ENCODE measurements at regions not wholly inside any gene's neighbourhood (a gene's known extent, or its start where the extent isn't known, plus 50 kb on each side); places are given as distances from the start of the nearest gene placed in this dataset.

GRCh38 chr13:63364159-63364558 lies 1948.5 kb upstream of the PCDH20 start:
- Histone ChIP-seq H3K4me1 (replicated peaks) (no peaks in the 10 kb centered on the region), H3K36me3 (no peaks in the 10 kb centered on the region), H3K27ac (no peak overlapping the region), H3K9me3 (no peaks in the 10 kb centered on the region), H3K27me3 (replicated peaks; ENCODE audit: insufficient read depth) (no peaks in the 10 kb centered on the region), H3K4me3 (no peak overlapping the region)
- TF ChIP-seq POLR2AphosphoS5 (IDR thresholded peaks at IDR 0.05) (no peak), POLR2A (IDR thresholded peaks at IDR 0.05) (no peak), CTCF (IDR thresholded peaks at IDR 0.05) (no peak)
- DNase-seq (ENCODE audit: low spot score), result no peak
- intact Hi-C loops (cut with DNase I), result no loop called here

GRCh38 chr13:63351533-63351932 lies 1935.9 kb upstream of the PCDH20 start:
- Histone ChIP-seq H3K4me1 (replicated peaks) (no peaks in the 10 kb centered on the region), H3K27me3 (replicated peaks; ENCODE audit: insufficient read depth) (no peaks in the 10 kb centered on the region), H3K9me3 (no peaks in the 10 kb centered on the region), H3K27ac (no peak overlapping the region), H3K36me3 (no peaks in the 10 kb centered on the region), H3K4me3 (no peak overlapping the region)
- intact Hi-C loops (cut with DNase I), result no loop called here
- TF ChIP-seq CTCF (IDR thresholded peaks at IDR 0.05), result no peak
- no peak for TF ChIP-seq POLR2A (IDR thresholded peaks at IDR 0.05)
- TF ChIP-seq POLR2AphosphoS5 (IDR thresholded peaks at IDR 0.05), result no peak
- WGBS, result 82% methylated on average over 2 of the region's 2 CpGs
- no peak for DNase-seq (ENCODE audit: low spot score)

GRCh38 chr13:63351081-63351480 lies 1935.4 kb upstream of the PCDH20 start:
- no peak overlapping the region for H3K4me3 ChIP-seq
- H3K27me3 ChIP-seq (replicated peaks; ENCODE audit: insufficient read depth), result no peaks in the 10 kb centered on the region
- DNase-seq (ENCODE audit: low spot score), result no peak
- no peak overlapping the region for H3K27ac ChIP-seq
- H3K36me3 ChIP-seq, result no peaks in the 10 kb centered on the region
- H3K9me3 ChIP-seq, result no peaks in the 10 kb centered on the region
- no peak for TF ChIP-seq CTCF (IDR thresholded peaks at IDR 0.05)
- peak; percentile 6 for TF ChIP-seq POLR2AphosphoS5 (IDR thresholded peaks at IDR 0.05)
- no peak for TF ChIP-seq POLR2A (IDR thresholded peaks at IDR 0.05)
- H3K4me1 ChIP-seq (replicated peaks), result no peaks in the 10 kb centered on the region
- 50% methylated on average over 2 of the region's 2 CpGs for WGBS
- intact Hi-C loops (cut with DNase I), result no loop called here

GRCh38 chr13:63345835-63346234 lies 1930.2 kb upstream of the PCDH20 start:
- peak overlapping the region; percentile 13 to 15 for H3K27ac ChIP-seq
- TF ChIP-seq CTCF (IDR thresholded peaks at IDR 0.05) (no peak), POLR2AphosphoS5 (IDR thresholded peaks at IDR 0.05) (peak; percentile 68)
- no peaks in the 10 kb centered on the region for H3K27me3 ChIP-seq (replicated peaks; ENCODE audit: insufficient read depth)
- no peaks in the 10 kb centered on the region for H3K36me3 ChIP-seq
- no peaks in the 10 kb centered on the region for H3K9me3 ChIP-seq
- intact Hi-C loops (cut with DNase I), result no loop called here
- H3K4me1 ChIP-seq (replicated peaks), result no peaks in the 10 kb centered on the region
- DNase-seq (ENCODE audit: low spot score), result no peak
- H3K4me3 ChIP-seq, result no peak overlapping the region

GRCh38 chr13:63344711-63345110 lies 1929.1 kb upstream of the PCDH20 start:
- Histone ChIP-seq H3K9me3 (no peaks in the 10 kb centered on the region), H3K36me3 (no peaks in the 10 kb centered on the region), H3K4me3 (no peak overlapping the region), H3K27ac (no peak overlapping the region), H3K4me1 (replicated peaks) (no peaks in the 10 kb centered on the region), H3K27me3 (replicated peaks; ENCODE audit: insufficient read depth) (no peaks in the 10 kb centered on the region)
- intact Hi-C loops (cut with DNase I), result no loop called here
- no peak for TF ChIP-seq CTCF (IDR thresholded peaks at IDR 0.05)
- no peak for TF ChIP-seq POLR2AphosphoS5 (IDR thresholded peaks at IDR 0.05)
- TF ChIP-seq POLR2A (IDR thresholded peaks at IDR 0.05), result no peak
- DNase-seq (ENCODE audit: low spot score), result no peak
- 83% methylated on average over 1 of the region's 1 CpG for WGBS

Data from prostate gland (tissue), 2 donors.